ENCODE measurements at regions not wholly inside any gene's neighbourhood (a gene's known extent, or its start where the extent isn't known, plus 50 kb on each side); places are given as distances from the start of the nearest gene placed in this dataset.
"Not testable (repeated sequence)": the region's sequence is repeated elsewhere in the genome, so short reads cannot be mapped to it uniquely, and the experiment has no call there.

- TF ChIP-seq REST (IDR thresholded peaks at IDR 0.05; ENCODE audit: insufficient replicate concordance, low read depth) (no peak), POLR2AphosphoS5 (IDR thresholded peaks at IDR 0.05; ENCODE audit: low read depth) (no peak), GABPA (IDR thresholded peaks at IDR 0.05; ENCODE audit: low read depth) (no peak), CTCF (IDR thresholded peaks at IDR 0.05; ENCODE audit: insufficient read depth, low read length) (no peak), SPI1 (IDR thresholded peaks at IDR 0.05; ENCODE audit: borderline replicate concordance, low read depth) (no peak)
- no peak overlapping the region for H3K27ac ChIP-seq (replicated peaks)
- H3K27me3 ChIP-seq (ENCODE audit: insufficient read depth, poor library complexity, severe bottlenecking), result no peaks in the 10 kb centered on the region
- no peak overlapping the region for H3K4me3 ChIP-seq (replicated peaks; ENCODE audit: insufficient read depth, low read length)
- DNase-seq (ENCODE audit: low read depth in 1 of 2, low spot score in 1 of 2), result no peak
Observed at GRCh38 chr4:115537387-115537786, 424.0 kb upstream of the NDST4 start.

- no peak for TF ChIP-seq GABPA (IDR thresholded peaks at IDR 0.05; ENCODE audit: low read depth)
- TF ChIP-seq REST (IDR thresholded peaks at IDR 0.05; ENCODE audit: insufficient replicate concordance, low read depth), result no peak
- TF ChIP-seq POLR2AphosphoS5 (IDR thresholded peaks at IDR 0.05; ENCODE audit: low read depth), result no peak
- no peak for TF ChIP-seq SPI1 (IDR thresholded peaks at IDR 0.05; ENCODE audit: borderline replicate concordance, low read depth)
- TF ChIP-seq CTCF (IDR thresholded peaks at IDR 0.05; ENCODE audit: insufficient read depth, low read length), result no peak
- Histone ChIP-seq H3K27ac (replicated peaks) (no peak overlapping the region), H3K27me3 (ENCODE audit: insufficient read depth, poor library complexity, severe bottlenecking) (no peaks in the 10 kb centered on the region), H3K4me3 (replicated peaks; ENCODE audit: insufficient read depth, low read length) (no peak overlapping the region)
- no peak for DNase-seq (ENCODE audit: low read depth in 1 of 2, low spot score in 1 of 2)
Observed at GRCh38 chr4:115529126-115529525, 415.7 kb upstream of the NDST4 start.

- not testable (repeated sequence) for H3K27ac ChIP-seq (replicated peaks); DNase-seq (ENCODE audit: low read depth in 1 of 2, low spot score in 1 of 2); H3K4me3 ChIP-seq (replicated peaks; ENCODE audit: insufficient read depth, low read length); H3K27me3 ChIP-seq (ENCODE audit: insufficient read depth, poor library complexity, severe bottlenecking)
Observed at GRCh38 chr4:115519476-115519875, 406.1 kb upstream of the NDST4 start.

GRCh38 chr4:115515772-115516171 lies 402.4 kb upstream of the NDST4 start:
- DNase-seq (ENCODE audit: low read depth in 1 of 2, low spot score in 1 of 2), result no peak
- TF ChIP-seq SPI1 (IDR thresholded peaks at IDR 0.05; ENCODE audit: borderline replicate concordance, low read depth) (no peak), REST (IDR thresholded peaks at IDR 0.05; ENCODE audit: insufficient replicate concordance, low read depth) (no peak), CTCF (IDR thresholded peaks at IDR 0.05; ENCODE audit: insufficient read depth, low read length) (no peak), GABPA (IDR thresholded peaks at IDR 0.05; ENCODE audit: low read depth) (no peak), POLR2AphosphoS5 (IDR thresholded peaks at IDR 0.05; ENCODE audit: low read depth) (no peak)
- Histone ChIP-seq H3K27ac (replicated peaks) (no peak overlapping the region), H3K4me3 (replicated peaks; ENCODE audit: insufficient read depth, low read length) (no peak overlapping the region), H3K27me3 (ENCODE audit: insufficient read depth, poor library complexity, severe bottlenecking) (no peaks in the 10 kb centered on the region)

All from HL-60 (cell line).